ENCODE measurements at regions not wholly inside any gene's neighbourhood (a gene's known extent, or its start where the extent isn't known, plus 50 kb on each side); places are given as distances from the start of the nearest gene placed in this dataset.
A peak's percentile ranks its signal among the peaks of the same experiment; 100 is the strongest.

DNA sequence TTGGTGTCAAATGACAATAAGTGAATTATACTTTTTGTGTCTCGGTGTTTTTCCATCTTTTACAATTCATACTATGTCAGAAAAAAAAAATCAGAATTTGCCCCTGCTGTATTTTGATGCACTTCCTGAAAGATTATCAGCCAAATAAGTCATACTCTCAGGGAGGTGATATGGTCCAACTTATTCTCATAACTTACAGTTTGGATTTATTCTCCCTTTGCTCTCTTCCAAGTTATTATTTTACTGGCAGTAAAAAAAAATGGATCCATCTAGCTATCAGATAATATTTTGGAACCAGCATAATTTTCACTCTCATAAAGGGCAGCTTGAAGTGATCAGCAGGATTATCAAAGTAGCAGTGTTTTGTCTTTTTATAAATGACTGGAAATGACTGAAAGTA is 337.1 kb downstream of the BMPER start:
- Histone ChIP-seq H3K4me1 (replicated peaks; ENCODE audit: insufficient read depth) (no peaks in the 10 kb centered on the region), H3K4me2 (no peak overlapping the region), H3F3A (ENCODE audit: insufficient read depth, low read depth) (no peaks in the 10 kb centered on the region), H3K9me3 (ENCODE audit: insufficient read depth, low read depth) (no peaks in the 10 kb centered on the region), H3K27me3 (ENCODE audit: insufficient read depth, low read depth) (no peaks in the 10 kb centered on the region), H3K27ac (no peak overlapping the region), H3K79me2 (ENCODE audit: low read depth) (no peaks in the 10 kb centered on the region), H4K20me1 (ENCODE audit: insufficient read depth) (no peaks in the 10 kb centered on the region), H3K4me3 (no peak overlapping the region), H3K9me2 (ENCODE audit: insufficient read depth) (no peaks in the 10 kb centered on the region), H2AFZ (no peak overlapping the region), H3K36me3 (ENCODE audit: low read depth) (no peaks in the 10 kb centered on the region)
- TF ChIP-seq, protein P1, sequence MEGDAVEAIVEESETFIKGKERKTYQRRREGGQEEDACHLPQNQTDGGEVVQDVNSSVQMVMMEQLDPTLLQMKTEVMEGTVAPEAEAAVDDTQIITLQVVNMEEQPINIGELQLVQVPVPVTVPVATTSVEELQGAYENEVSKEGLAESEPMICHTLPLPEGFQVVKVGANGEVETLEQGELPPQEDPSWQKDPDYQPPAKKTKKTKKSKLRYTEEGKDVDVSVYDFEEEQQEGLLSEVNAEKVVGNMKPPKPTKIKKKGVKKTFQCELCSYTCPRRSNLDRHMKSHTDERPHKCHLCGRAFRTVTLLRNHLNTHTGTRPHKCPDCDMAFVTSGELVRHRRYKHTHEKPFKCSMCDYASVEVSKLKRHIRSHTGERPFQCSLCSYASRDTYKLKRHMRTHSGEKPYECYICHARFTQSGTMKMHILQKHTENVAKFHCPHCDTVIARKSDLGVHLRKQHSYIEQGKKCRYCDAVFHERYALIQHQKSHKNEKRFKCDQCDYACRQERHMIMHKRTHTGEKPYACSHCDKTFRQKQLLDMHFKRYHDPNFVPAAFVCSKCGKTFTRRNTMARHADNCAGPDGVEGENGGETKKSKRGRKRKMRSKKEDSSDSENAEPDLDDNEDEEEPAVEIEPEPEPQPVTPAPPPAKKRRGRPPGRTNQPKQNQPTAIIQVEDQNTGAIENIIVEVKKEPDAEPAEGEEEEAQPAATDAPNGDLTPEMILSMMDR (conservative IDR thresholded peaks at IDR 0.05) = no peak
- no peak for TF ChIP-seq EZH2 (IDR thresholded peaks at IDR 0.05; ENCODE audit: low read depth)
- DNase-seq = peak in 1 of 2 experiments; percentile 3
- BruUV-seq (replicated peaks) = no TSS peak
- POLR2A ChIA-PET (ENCODE audit: unreplicated experiment) = no interaction called here
- CTCF ChIA-PET = no interaction called here
- intact Hi-C loops (cut with micrococcal nuclease; ENCODE audit: unreplicated experiment) = no loop called here

DNA sequence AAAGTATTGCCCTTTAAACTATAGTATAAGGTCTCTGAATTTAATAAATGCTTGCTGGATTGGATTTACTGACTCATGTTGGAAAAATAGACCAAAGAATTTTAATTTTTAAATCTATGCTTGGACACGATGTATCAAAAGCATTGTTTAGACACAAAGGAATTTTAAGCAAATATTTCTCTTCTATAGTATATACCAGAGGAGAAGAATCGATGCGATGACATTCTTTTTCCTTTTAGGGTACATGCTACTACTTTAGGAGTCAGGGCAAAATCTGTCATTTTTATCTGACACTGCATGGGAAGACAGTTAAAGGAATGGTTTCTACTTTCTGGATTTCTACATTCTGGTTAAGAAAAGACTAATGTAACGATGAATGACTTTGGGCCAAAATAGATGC is 339.9 kb downstream of the BMPER start:
- H4K20me1 ChIP-seq (ENCODE audit: insufficient read depth) = no peaks in the 10 kb centered on the region
- no peaks in the 10 kb centered on the region for H3F3A ChIP-seq (ENCODE audit: insufficient read depth, low read depth)
- H3K79me2 ChIP-seq (ENCODE audit: low read depth) = no peaks in the 10 kb centered on the region
- no peak overlapping the region for H3K4me3 ChIP-seq
- ChIA-PET POLR2A (ENCODE audit: unreplicated experiment) (no interaction called here), CTCF (no interaction called here)
- H3K4me2 ChIP-seq = no peak overlapping the region
- no peak overlapping the region for H2AFZ ChIP-seq
- TF ChIP-seq EZH2 (IDR thresholded peaks at IDR 0.05; ENCODE audit: low read depth) = no peak
- TF ChIP-seq, protein P1 (conservative IDR thresholded peaks at IDR 0.05) = no peak
- DNase-seq = peak in 1 of 2 experiments; percentile 28
- BruUV-seq (replicated peaks) = no TSS peak
- H3K4me1 ChIP-seq (replicated peaks; ENCODE audit: insufficient read depth) = no peaks in the 10 kb centered on the region
- H3K27ac ChIP-seq = no peak overlapping the region
- H3K9me3 ChIP-seq (ENCODE audit: insufficient read depth, low read depth) = no peaks in the 10 kb centered on the region
- intact Hi-C loops (cut with micrococcal nuclease; ENCODE audit: unreplicated experiment) = no loop called here
- H3K9me2 ChIP-seq (ENCODE audit: insufficient read depth) = no peaks in the 10 kb centered on the region
- H3K27me3 ChIP-seq (ENCODE audit: insufficient read depth, low read depth) = no peaks in the 10 kb centered on the region
- H3K36me3 ChIP-seq (ENCODE audit: low read depth) = no peaks in the 10 kb centered on the region

DNA sequence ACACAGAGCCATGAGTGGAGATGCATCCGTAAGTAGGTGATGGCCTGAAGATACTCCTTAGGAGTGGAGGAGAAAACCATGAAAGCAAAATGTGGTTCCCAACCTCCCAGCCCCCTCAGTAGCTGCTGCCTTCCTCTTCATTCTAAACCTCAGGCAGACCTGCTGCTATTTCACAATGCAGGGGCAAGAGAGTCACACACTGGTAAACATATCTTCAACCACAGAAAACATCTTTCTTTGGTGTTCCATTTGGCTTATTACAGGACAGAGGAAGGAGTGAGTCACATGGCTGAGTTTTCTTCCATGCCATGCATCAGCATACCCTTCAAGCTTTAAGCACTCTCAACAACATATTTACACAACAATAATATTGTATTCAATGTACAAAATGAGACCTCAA is 342.1 kb downstream of the BMPER start:
- DNase-seq = no peak

More for the DNA sequence above, 342.1 kb downstream of the BMPER start:
- Histone ChIP-seq H3K36me3 (ENCODE audit: low read depth) (no peaks in the 10 kb centered on the region), H3K4me2 (no peak overlapping the region), H3F3A (ENCODE audit: insufficient read depth, low read depth) (no peaks in the 10 kb centered on the region), H4K20me1 (ENCODE audit: insufficient read depth) (no peaks in the 10 kb centered on the region), H2AFZ (no peak overlapping the region), H3K27me3 (ENCODE audit: insufficient read depth, low read depth) (no peaks in the 10 kb centered on the region), H3K79me2 (ENCODE audit: low read depth) (no peaks in the 10 kb centered on the region), H3K27ac (no peak overlapping the region), H3K9me3 (ENCODE audit: insufficient read depth, low read depth) (no peaks in the 10 kb centered on the region), H3K9me2 (ENCODE audit: insufficient read depth) (no peaks in the 10 kb centered on the region), H3K4me3 (no peak overlapping the region), H3K4me1 (replicated peaks; ENCODE audit: insufficient read depth) (no peaks in the 10 kb centered on the region)
- TF ChIP-seq, protein P1 (conservative IDR thresholded peaks at IDR 0.05) = no peak
- TF ChIP-seq EZH2 (IDR thresholded peaks at IDR 0.05; ENCODE audit: low read depth) = no peak
- no TSS peak for BruUV-seq (replicated peaks)
- POLR2A ChIA-PET (ENCODE audit: unreplicated experiment) = no interaction called here
- CTCF ChIA-PET = no interaction called here
- intact Hi-C loops (cut with micrococcal nuclease; ENCODE audit: unreplicated experiment) = no loop called here

Data from PC-9 (cell line).